Brain microvascular endothelial cell (primary cell): ENCODE measurements at regions not wholly inside any gene's neighbourhood (a gene's known extent, or its start where the extent isn't known, plus 50 kb on each side); places are given as distances from the start of the nearest gene placed in this dataset.

Experiments used
- DNase-seq: peaks from one replicate; pipeline ENCODE4 v3.0.0-alpha.2; 2020
- H3K27ac ChIP-seq: fragments of 250-450 bp; sonication (Bioruptor Pico); 2 replicates; pipeline ENCODE4 v1.5.1; 2020; ENCODE audit warnings: mild to moderate bottlenecking, moderate library complexity
- H3K27me3 ChIP-seq: fragments of 250-450 bp; sonication (Bioruptor Pico); replicated peaks from 2 replicates; pipeline ENCODE4 v1.5.1; 2020; ENCODE audit warnings: mild to moderate bottlenecking
- H3K36me3 ChIP-seq: fragments of 250-450 bp; sonication (Bioruptor Pico); replicated peaks from 2 replicates; pipeline ENCODE4 v1.5.1; 2020; ENCODE audit warnings: mild to moderate bottlenecking
- H3K4me3 ChIP-seq: 2 replicates; pipeline ENCODE4 v1.5.1; 2011; ENCODE audit warnings: low read depth, mild to moderate bottlenecking, control low read depth, low read length, moderate library complexity
- in situ Hi-C: cut with HindIII; loops from 2 replicates; pipeline ENCODE4 v1.10.0; 2017; ENCODE audit warnings: low sequenced_read_pairs, low pct_ligation_motif_present
- TF ChIP-seq, protein P1 (sequence below): IDR thresholded peaks from 2 replicates; pipeline ENCODE4 v1.5.1; 2011; ENCODE audit warnings: low read depth, mild to moderate bottlenecking, moderate library complexity, low read length, control low read depth, inconsistent platforms; ENCODE audit errors: missing control alignments

DNA sequence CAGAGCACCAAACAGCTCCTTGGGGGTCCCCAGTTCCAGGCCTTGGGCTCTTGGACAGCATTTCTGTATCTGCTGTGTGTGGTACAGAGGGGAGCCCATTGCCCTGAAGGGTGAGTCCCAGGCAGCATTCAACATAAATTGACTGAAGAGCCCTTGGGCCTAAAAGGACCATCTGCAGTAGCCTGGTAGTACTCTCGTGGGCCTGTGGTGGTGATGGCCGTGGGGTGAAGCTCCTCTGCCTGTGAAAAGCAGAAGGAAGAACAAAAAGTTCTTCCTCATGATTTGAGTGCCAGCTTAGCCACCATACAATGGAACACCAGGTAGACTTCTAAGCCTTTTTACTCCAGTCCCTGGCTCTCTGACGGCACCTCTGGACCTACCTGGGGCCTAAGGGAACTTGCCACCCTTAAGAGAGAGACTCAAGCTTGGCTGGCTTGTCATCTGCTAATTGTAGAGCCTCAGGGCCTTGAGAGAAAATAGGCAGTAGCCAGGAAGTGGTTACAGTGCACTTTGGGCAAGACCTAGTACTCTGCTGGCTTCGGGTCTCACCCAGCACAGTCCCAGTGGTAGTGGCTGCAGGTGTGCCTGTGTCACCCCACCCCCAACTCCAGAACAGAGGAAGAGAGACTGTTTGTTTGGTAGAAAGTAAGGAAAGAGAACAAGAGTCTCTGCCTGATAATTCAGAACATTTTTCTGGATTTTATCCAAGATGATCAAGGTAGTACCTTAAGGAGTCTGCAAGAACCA lies 84.6 kb upstream of the CERS6 start:
- no peak for DNase-seq
- no peak overlapping the region for H3K4me3 ChIP-seq
- TF ChIP-seq, protein P1, sequence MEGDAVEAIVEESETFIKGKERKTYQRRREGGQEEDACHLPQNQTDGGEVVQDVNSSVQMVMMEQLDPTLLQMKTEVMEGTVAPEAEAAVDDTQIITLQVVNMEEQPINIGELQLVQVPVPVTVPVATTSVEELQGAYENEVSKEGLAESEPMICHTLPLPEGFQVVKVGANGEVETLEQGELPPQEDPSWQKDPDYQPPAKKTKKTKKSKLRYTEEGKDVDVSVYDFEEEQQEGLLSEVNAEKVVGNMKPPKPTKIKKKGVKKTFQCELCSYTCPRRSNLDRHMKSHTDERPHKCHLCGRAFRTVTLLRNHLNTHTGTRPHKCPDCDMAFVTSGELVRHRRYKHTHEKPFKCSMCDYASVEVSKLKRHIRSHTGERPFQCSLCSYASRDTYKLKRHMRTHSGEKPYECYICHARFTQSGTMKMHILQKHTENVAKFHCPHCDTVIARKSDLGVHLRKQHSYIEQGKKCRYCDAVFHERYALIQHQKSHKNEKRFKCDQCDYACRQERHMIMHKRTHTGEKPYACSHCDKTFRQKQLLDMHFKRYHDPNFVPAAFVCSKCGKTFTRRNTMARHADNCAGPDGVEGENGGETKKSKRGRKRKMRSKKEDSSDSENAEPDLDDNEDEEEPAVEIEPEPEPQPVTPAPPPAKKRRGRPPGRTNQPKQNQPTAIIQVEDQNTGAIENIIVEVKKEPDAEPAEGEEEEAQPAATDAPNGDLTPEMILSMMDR, result no peak
- H3K27ac ChIP-seq, result no peak overlapping the region
- H3K36me3 ChIP-seq, result no peaks in the 10 kb centered on the region
- in situ Hi-C loops, result no loop called here
- no peaks in the 10 kb centered on the region for H3K27me3 ChIP-seq

DNA sequence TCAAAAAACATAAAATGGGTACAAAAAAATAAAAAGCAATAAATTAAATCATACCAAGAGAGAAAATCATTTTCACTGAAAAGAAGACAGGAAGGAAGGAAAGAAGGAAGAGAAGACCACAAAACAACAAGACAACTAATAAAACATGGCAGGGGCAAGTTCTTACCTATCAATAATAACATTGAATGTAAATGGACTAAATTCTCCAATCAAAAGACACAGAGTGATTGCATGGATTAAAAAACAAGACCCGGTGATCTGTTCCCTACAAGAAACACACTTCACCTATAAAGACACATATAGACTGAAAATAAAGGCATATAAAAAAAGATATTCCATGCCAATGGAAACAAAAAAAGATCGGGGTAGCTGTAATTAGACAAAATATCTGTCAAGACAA lies 82.6 kb upstream of the CERS6 start:
- H3K27ac ChIP-seq, result no peak overlapping the region
- TF ChIP-seq, protein P1, result no peak
- H3K27me3 ChIP-seq, result no peaks in the 10 kb centered on the region
- no peaks in the 10 kb centered on the region for H3K36me3 ChIP-seq
- in situ Hi-C loops, result no loop called here
- DNase-seq, result no peak
- H3K4me3 ChIP-seq, result no peak overlapping the region

DNA sequence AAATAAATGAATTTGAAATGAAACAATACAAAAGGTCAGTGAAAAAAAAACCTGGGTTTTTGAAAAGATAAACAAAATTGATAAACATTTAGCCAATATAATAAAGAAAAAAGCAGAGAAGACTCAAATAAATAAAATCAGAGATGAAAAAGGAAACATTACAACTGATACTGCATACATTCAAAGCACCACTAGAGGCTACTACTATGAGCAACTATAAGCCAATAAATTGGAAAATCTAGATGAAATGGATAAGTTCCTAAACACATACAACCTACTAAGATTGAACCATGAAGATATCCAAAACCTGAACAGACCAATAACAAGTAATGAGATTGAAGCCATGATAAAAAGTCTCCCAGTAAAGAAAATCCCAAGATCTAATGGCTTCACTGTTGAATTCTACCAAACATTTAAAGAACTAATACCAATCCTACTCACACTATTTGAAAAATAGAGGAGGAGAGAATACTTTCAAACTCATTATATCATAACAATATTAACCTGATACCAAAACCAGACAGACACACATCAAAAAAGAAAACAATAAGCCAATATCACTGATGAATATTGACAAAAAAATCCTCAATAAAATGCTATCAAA lies 80.8 kb upstream of the CERS6 start:
- no peak overlapping the region for H3K4me3 ChIP-seq
- no peak overlapping the region for H3K27ac ChIP-seq
- no peak for DNase-seq
- TF ChIP-seq, protein P1, result peak; percentile 31
- in situ Hi-C loops, result no loop called here
- no peaks in the 10 kb centered on the region for H3K36me3 ChIP-seq
- no peaks in the 10 kb centered on the region for H3K27me3 ChIP-seq

DNA sequence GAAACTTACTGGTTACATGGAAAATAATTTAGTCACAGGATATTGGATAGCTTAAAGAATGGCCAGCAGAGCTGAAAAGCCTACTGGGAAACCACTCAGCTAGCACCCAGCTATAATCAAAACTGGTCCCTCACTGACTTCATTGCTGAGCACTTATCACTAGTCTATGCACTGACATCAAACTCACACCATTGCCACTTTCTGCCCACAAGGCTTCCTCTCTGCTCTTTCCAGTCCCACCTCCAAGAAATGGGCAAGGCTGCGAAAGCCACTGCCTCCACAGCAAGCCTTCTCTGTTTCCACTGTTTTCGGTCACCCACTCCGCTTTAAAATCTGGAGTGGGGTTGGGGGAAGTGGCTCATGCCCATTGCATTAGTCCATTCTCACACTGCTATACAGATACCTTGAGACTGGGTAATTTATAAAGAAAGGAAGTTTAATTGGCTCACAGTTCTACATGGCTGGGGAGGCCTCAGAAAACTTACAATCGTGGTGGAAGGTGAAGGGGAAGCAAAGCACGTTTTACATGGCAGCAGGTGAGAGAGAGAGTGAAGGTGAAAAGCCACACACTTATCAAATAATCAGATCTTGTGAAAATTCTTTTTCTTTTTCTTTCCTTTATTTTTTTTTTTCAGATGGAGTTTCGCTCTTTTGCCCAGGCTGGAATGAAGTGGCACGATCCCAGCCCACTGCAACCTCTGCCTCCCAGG lies 77.0 kb upstream of the CERS6 start:
- DNase-seq, result no peak
- TF ChIP-seq, protein P1, result no peak
- H3K4me3 ChIP-seq, result no peak overlapping the region
- H3K27me3 ChIP-seq, result no peaks in the 10 kb centered on the region
- in situ Hi-C loops, result no loop called here
- H3K27ac ChIP-seq, result no peak overlapping the region
- H3K36me3 ChIP-seq, result no peaks in the 10 kb centered on the region

DNA sequence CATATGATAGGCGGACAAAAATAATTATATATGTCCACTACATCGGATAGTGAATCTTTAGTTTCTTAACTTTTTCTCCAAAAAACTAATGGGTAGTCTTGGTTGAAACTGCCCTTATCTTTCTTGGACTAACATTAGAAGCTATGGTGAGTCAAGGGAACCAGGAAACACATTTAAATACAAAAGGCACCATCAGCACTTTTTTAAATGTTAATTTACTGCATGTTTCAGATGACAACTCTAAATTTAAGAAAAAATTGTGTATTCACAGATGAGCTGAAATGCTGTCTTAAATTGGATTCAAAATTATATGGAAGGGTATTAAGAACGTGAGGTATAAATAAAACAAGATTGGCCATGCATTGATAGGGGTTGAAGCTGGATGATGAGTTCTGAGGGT lies 75.6 kb upstream of the CERS6 start:
- no peak overlapping the region for H3K4me3 ChIP-seq
- H3K27ac ChIP-seq, result no peak overlapping the region
- H3K36me3 ChIP-seq, result no peaks in the 10 kb centered on the region
- no peaks in the 10 kb centered on the region for H3K27me3 ChIP-seq
- TF ChIP-seq, protein P1, result no peak
- in situ Hi-C loops, result no loop called here
- no peak for DNase-seq
